Fibroblast of lung (primary cell): ENCODE measurements at regions not wholly inside any gene's neighbourhood (a gene's known extent, or its start where the extent isn't known, plus 50 kb on each side); places are given as distances from the start of the nearest gene placed in this dataset.

ENCODE experiments used
- DNase-seq, 2 donors: peaks; one replicate each; pipeline versions ENCODE4 v3.0.0 to v3.0.0-alpha.2; 2010; ENCODE audit warnings: low read depth in 2 of 2
- H2AFZ ChIP-seq: 2 replicates; pipeline ENCODE4 v1.5.1; 2012; ENCODE audit warnings: low read length, control low read depth, inconsistent platforms
- H3K27ac ChIP-seq: 2 replicates; pipeline ENCODE4 v1.5.1; 2011; ENCODE audit warnings: low read length, control low read depth; ENCODE audit not compliant: insufficient read depth
- H3K27me3 ChIP-seq: 2 replicates; pipeline ENCODE4 v1.5.1; 2011; ENCODE audit warnings: mild to moderate bottlenecking, low read length; ENCODE audit not compliant: control insufficient read depth, insufficient read depth
- H3K36me3 ChIP-seq: 2 replicates; pipeline ENCODE4 v1.5.1; 2011; ENCODE audit warnings: low read length; ENCODE audit not compliant: control insufficient read depth, insufficient read depth
- H3K4me1 ChIP-seq: 2 replicates; pipeline ENCODE4 v1.5.1; 2011; ENCODE audit warnings: low read length; ENCODE audit not compliant: control insufficient read depth, insufficient read depth; ENCODE audit errors: extremely low read depth
- H3K4me2 ChIP-seq: 2 replicates; pipeline ENCODE4 v1.5.1; 2011; ENCODE audit warnings: low read length, control low read depth; ENCODE audit not compliant: insufficient read depth; ENCODE audit errors: extremely low read depth
- H3K4me3 ChIP-seq, 4 experiments: fragments of 200-600 bp in 1 of 4; sonication (generic) in 1 of 4; replicated peaks in 1 of 4; 2 replicates each; pipeline ENCODE4 v1.5.1; 2011 to 2016; ENCODE audit warnings: low read length in 4 of 4, low read depth in 3 of 4, mild to moderate bottlenecking in 3 of 4, control low read depth in 2 of 4, inconsistent platforms in 1 of 4, mixed read lengths in 1 of 4; ENCODE audit not compliant: insufficient read depth in 1 of 4; ENCODE audit errors: control extremely low read depth in 1 of 4
- H3K79me2 ChIP-seq: 2 replicates; pipeline ENCODE4 v1.5.1; 2012; ENCODE audit warnings: mild to moderate bottlenecking, low read length, inconsistent platforms; ENCODE audit not compliant: control insufficient read depth, insufficient read depth
- H3K9ac ChIP-seq: 2 replicates; pipeline ENCODE4 v1.5.1; 2011; ENCODE audit warnings: mild to moderate bottlenecking, low read length, control low read depth; ENCODE audit not compliant: insufficient read depth
- H3K9me3 ChIP-seq: 2 replicates; pipeline ENCODE4 v1.5.1; 2012; ENCODE audit warnings: low read depth, low read length; ENCODE audit not compliant: control insufficient read depth, insufficient read depth
- H4K20me1 ChIP-seq: 2 replicates; pipeline ENCODE4 v1.5.1; 2011; ENCODE audit warnings: low read length; ENCODE audit not compliant: control insufficient read depth, insufficient read depth; ENCODE audit errors: extremely low read depth
- EZH2 ChIP-seq: IDR thresholded peaks from 2 replicates; pipeline ENCODE4 v1.5.1; 2012; ENCODE audit warnings: low read length, control low read depth, mild to moderate bottlenecking; ENCODE audit errors: missing control alignments
- TF ChIP-seq, protein P1 (sequence below), 2 donors: IDR thresholded peaks in 1 of 2; conservative IDR thresholded peaks in 1 of 2; 1 replicate in 1 of 2; 2 replicates in 1 of 2; pipeline ENCODE4 v1.5.1; 2011 to 2012; ENCODE audit warnings: low read length in 2 of 2, control low read depth in 1 of 2, inconsistent platforms in 1 of 2, low read depth in 1 of 2, mild to moderate bottlenecking in 1 of 2

DNA sequence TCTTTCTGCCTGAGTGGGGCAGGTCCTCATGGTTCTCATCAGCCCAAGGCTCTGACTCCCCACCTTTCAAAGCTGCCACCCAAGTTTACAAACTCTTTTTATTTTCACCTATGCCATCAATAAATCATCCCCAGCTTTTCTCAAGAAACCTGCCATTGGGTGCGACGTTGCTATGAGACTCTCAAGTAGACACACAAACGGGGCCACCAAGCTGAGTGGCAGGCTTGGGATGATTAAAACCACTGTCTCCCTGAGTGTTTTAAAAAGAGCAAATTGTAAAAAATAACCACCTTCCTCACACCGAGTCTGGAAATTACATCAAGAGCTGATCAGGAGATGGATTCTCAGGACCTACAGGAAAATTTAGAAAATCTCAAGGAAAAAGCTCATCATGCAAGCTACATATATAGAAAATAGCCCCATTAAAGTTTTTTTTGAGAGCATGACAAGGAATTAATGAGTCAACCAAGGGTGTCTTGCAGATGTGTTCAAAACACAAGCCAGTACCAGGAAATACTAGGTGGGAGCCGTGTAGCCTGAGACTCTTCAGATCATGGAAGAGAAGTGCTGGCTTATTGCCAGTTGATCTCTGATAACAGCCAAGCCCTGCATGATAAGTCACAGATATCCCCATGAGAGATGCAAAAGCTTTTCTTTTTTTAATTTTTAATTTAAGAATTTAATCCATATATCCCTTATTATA, 158.4 kb upstream of the BACE2 start:
- no peaks in the 10 kb centered on the region for H3K27me3 ChIP-seq
- DNase-seq = no peak
- no peaks in the 10 kb centered on the region for H4K20me1 ChIP-seq
- no peaks in the 10 kb centered on the region for H3K36me3 ChIP-seq
- no peak for TF ChIP-seq EZH2
- TF ChIP-seq, protein P1, sequence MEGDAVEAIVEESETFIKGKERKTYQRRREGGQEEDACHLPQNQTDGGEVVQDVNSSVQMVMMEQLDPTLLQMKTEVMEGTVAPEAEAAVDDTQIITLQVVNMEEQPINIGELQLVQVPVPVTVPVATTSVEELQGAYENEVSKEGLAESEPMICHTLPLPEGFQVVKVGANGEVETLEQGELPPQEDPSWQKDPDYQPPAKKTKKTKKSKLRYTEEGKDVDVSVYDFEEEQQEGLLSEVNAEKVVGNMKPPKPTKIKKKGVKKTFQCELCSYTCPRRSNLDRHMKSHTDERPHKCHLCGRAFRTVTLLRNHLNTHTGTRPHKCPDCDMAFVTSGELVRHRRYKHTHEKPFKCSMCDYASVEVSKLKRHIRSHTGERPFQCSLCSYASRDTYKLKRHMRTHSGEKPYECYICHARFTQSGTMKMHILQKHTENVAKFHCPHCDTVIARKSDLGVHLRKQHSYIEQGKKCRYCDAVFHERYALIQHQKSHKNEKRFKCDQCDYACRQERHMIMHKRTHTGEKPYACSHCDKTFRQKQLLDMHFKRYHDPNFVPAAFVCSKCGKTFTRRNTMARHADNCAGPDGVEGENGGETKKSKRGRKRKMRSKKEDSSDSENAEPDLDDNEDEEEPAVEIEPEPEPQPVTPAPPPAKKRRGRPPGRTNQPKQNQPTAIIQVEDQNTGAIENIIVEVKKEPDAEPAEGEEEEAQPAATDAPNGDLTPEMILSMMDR (conservative IDR thresholded peaks at IDR 0.05 in 1 of 2, IDR thresholded peaks at IDR 0.05 in 1 of 2; ENCODE audit: low read depth in 1 of 2, low read length in 2 of 2) = no peak
- no peak overlapping the region for H3K4me2 ChIP-seq
- H3K4me1 ChIP-seq = no peaks in the 10 kb centered on the region
- H2AFZ ChIP-seq = no peak overlapping the region
- H3K4me3 ChIP-seq = no peak overlapping the region
- H3K9me3 ChIP-seq = no peaks in the 10 kb centered on the region
- no peak overlapping the region for H3K27ac ChIP-seq
- H3K79me2 ChIP-seq = no peaks in the 10 kb centered on the region
- H3K9ac ChIP-seq = no peak overlapping the region

DNA sequence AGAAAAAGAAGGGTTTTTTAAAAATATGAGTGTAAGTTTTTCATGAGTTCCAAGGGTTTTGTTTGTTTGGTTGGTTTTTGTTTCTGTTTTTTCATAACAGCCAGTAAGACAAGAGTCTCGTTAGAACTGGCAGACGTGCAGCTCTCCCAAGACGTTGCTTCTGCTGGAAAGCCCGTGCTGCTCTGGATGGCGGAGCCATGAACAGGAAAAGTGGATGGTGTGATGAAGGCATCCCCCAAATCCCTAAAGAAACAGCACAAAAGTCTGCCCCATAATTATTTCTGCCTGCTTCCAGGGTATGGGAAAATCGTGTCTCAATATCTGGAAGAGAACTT, 157.9 kb upstream of the BACE2 start:
- H3K4me1 ChIP-seq = no peaks in the 10 kb centered on the region

DNA sequence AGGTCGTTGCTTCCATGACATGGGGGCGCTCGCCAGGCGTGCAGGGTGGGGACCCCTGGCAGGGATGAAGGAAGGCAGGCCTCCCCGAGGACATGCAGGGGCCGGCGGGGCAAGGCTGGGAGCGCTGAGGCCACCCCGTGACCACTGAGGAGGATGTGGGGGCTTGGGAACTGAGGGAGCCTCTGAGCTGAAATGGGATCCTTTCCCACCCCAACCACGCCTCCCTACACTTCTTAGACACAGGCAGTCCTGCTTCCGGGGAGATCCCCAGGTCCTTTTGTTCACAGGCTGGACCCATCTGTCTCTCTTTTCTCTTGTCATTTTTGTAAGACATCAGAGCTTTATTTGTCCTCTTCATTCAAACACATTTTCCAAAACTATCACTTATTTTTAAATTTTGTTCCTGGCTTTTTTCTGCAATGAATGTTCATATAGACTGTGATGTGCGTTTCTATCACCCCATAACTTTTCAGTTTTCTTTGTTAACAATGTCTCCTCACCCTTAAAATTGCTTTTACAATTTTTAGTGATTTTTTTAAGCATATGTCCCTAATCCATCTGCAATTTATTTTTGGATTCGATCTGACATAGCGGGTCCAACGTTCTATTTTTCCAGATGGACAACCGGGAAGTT, 156.7 kb upstream of the BACE2 start:
- H4K20me1 ChIP-seq = no peaks in the 10 kb centered on the region
- TF ChIP-seq, protein P1 (conservative IDR thresholded peaks at IDR 0.05 in 1 of 2, IDR thresholded peaks at IDR 0.05 in 1 of 2; ENCODE audit: low read depth in 1 of 2, low read length in 2 of 2) = no peak
- TF ChIP-seq EZH2 = no peak
- H3K4me2 ChIP-seq = no peak overlapping the region
- H3K27me3 ChIP-seq = no peaks in the 10 kb centered on the region
- no peaks in the 10 kb centered on the region for H3K36me3 ChIP-seq
- no peaks in the 10 kb centered on the region for H3K9me3 ChIP-seq
- H3K4me3 ChIP-seq = no peak overlapping the region
- H3K27ac ChIP-seq = no peak overlapping the region
- H3K9ac ChIP-seq = no peak overlapping the region
- H3K79me2 ChIP-seq = no peaks in the 10 kb centered on the region
- no peak overlapping the region for H2AFZ ChIP-seq
- H3K4me1 ChIP-seq = no peaks in the 10 kb centered on the region
- DNase-seq = no peak

More for the DNA sequence above, 157.9 kb upstream of the BACE2 start:
- Histone ChIP-seq H3K9me3 (no peaks in the 10 kb centered on the region), H2AFZ (no peak overlapping the region), H3K27ac (no peak overlapping the region), H3K79me2 (no peaks in the 10 kb centered on the region), H3K27me3 (no peaks in the 10 kb centered on the region), H3K36me3 (no peaks in the 10 kb centered on the region), H3K9ac (no peak overlapping the region), H3K4me2 (no peak overlapping the region), H3K4me3 (no peak overlapping the region), H4K20me1 (no peaks in the 10 kb centered on the region)
- no peak for DNase-seq
- TF ChIP-seq, protein P1 (conservative IDR thresholded peaks at IDR 0.05 in 1 of 2, IDR thresholded peaks at IDR 0.05 in 1 of 2; ENCODE audit: low read depth in 1 of 2, low read length in 2 of 2) = no peak
- TF ChIP-seq EZH2 = no peak
